ENCODE measurements at regions not wholly inside any gene's neighbourhood (a gene's known extent, or its start where the extent isn't known, plus 50 kb on each side); places are given as distances from the start of the nearest gene placed in this dataset.
"Not testable (repeated sequence)": the region's sequence is repeated elsewhere in the genome, so short reads cannot be mapped to it uniquely, and the experiment has no call there.

DNA sequence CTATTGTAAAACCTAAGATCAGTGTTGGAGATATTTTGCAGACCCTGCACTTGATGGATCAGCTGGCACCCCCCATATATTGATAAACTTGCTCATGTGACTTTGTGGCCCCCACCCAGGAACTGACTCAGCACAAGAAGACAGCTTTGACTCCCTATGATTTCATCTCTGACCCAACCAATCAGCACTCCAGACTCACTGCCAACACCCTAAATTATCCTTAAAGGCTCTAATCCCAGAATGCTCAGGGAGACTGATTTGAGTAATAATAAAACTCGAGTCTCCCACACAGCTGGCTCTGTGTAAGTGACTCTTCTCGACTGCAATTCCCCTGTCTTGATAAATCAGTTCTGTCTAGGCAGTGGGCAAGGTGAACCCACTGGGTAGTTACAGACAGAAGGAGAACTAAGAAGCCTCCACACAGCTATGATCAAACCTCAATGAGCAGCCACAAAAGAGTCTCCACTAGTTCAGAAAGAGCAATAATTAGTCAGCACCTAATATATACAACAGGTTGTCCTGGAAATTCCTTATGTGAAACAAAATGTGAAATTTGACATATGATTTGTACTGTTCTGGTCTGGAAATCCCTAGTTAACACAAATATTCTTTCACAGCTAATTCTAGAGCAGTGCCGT lies 52.2 kb downstream of the ACTL7B start:
- no peak for DNase-seq (ENCODE audit: low read depth in 4 of 4, low spot score in 3 of 4)

DNA sequence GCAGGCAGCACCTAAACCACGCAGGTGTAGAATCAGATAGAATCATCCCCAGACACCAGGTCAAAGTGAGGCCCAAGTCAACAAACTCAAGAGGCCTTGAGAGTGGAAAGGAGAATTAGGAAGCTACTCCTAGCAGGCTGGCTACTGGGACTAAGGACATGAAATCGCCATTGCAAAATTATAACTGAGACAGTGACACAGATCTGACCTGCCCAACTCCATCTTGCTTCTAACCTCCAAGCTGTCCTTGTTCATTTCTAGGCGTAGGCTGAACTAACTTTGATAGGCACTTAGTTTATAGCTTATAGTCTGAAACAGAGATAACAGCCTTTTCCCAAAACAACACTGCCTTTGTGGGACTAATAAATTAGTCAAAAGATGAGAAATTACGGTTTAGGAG lies 52.8 kb downstream of the ACTL7B start:
- no peak for DNase-seq (ENCODE audit: low read depth in 4 of 4, low spot score in 3 of 4)

DNA sequence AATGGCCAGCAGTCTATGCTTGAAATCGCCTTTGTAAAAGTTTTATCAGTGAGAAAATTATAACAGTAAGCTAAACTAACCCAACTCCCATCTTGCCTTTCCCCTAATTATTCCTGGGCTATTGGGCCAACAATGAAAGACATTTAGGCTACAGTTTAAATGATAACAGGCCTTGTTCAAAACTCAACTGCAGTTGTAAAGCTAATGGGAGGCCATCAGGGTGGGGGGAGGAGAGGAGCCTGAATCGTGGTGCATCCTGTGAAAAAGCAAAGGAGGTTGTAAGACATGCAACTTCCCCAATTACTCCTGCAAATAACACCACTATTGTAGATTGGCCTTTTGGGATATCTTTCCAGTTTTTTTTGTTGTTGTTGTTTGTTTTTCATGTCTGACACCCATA lies 53.8 kb downstream of the ACTL7B start:
- no peak for DNase-seq (ENCODE audit: low read depth in 4 of 4, low spot score in 3 of 4)

DNA sequence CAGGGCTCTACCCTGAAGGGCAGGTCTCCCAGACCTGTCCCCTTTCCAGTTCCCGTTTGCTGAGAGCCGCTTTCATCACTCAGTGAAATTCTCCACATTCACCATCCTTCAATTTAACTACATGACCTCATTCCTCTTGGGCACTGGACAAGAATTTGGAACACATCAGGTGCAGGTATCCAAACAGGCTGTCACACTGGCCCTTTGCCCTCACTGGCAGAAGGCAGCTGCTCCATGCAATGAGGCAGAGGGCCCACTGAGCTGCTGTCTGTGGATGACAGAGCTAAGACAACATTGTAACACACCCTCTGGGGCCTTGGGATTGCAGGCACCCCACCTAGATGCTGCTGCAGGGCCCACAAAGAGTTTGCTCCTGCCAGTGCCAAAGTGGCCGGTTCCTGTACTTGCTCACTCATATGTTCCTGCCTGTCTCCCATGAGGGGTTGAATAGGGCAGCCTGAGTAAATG lies 55.1 kb downstream of the ACTL7B start:
- no peak for DNase-seq (ENCODE audit: low read depth in 4 of 4, low spot score in 3 of 4)

DNA sequence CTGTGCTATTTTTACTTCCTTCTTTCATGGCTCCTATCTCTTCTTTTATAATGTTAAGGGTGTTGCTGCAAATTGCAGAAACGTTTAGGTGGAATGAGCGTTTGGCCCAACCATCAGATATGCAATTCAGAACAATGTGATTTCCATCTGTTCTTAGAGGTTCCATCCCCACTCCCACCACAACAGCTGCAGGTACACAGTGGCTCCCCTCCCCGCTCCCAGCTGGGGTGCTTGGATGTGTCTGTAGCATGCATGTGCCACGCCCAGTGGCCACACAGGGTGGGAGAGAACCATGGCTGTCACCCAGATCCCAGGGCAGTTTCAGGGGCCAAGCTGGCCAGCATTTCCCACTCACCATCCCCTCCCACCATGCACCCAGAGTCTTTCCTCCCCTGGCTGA lies 62.2 kb downstream of the ACTL7B start:
- DNase-seq (ENCODE audit: low read depth in 4 of 4, low spot score in 3 of 4) = no peak

DNA sequence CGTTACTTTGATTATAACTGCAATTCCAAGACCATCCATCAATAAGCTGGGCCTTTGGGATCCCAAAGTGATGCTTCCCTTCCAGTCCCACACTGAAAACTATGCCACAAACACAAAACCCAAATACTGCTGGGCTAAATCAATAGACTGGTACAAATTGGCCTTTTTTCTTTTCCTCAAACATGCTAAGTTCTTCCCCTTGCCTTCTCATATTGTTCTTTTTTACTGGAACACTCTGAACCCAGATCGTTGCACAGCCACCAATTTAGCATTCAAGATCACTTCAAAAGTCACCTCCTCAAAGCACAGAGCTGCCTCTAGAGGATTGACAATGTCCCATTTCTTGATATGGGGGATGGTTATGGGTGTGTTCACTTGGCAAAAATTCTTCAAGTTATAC lies 66.0 kb downstream of the ACTL7B start:
- DNase-seq (ENCODE audit: low read depth in 4 of 4, low spot score in 3 of 4) = no peak

DNA sequence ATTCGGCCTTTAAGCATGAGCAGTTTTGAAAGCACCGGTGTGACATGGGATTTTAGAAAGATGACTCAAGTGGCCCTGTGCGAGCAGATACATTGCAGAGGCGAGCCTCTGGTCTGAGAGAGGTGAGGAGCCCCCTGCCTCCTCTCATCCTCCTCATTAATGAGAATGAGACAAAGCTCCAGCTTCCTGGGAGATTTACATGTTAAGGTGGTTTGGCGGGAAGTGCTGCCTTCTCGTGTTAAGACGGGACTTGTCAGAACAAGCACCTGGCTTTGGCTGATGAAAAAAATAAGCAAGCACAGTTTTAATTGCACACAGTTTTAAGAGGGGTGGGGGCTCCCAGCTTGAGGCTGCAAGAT lies 68.1 kb downstream of the ACTL7B start:
- no peak for DNase-seq (ENCODE audit: low read depth in 4 of 4, low spot score in 3 of 4)

DNA sequence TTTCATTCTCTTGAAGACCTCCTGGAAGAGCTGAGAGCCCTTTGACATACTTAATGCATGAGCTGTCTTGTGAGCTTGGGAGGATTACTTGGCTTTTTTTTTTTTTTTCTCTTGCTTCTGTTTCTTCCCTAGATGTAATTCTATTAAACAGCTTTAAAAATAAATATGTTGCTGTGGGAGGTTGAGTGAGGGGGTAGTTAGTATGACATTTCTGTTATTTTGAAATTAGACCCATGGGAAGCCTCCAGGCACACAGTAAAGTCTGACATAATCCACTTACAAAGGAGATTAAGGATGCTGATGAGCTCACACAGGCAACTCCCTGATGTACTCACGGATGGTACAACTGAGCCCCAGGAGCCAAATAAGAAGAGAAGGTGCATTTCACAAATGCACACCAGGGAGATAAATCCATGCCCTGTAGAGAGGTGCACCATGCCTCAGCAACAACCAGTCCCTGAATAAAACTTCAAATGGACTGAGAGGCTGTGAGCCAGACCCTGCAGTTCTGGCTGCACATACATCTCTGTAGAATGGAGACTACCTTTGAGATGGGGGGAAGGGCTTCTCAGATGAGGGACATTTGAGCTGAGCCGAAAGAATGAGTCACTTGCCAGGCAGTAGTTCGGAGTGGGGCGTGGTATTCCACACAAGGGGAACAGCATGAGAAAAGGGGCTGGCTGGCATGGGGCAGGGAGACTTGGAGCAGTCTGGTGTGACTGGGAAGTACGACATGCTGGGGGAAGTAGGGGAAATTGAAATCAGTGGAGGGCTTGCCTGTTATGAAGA lies 68.7 kb downstream of the ACTL7B start:
- DNase-seq (ENCODE audit: low read depth in 4 of 4, low spot score in 3 of 4) = no peak

DNA sequence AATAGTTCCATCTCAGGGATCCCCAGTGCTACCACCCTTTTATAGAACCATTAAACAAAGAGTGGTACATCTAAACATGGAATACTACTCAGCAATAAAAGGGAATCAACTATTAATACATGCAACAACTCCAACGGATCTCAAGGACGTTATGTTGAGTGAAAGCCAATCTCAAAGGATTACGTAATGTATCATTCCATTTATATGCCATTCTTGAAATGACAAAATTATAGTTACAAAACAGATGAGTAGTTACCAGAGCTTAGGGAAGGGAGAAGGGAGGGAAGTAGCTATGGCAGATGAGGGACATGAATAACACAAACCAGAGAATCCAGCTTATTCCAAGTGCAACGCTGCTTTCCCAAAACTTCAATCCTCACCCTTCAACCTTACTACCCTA lies 69.5 kb downstream of the ACTL7B start:
- DNase-seq (ENCODE audit: low read depth in 4 of 4, low spot score in 3 of 4) = no peak

DNA sequence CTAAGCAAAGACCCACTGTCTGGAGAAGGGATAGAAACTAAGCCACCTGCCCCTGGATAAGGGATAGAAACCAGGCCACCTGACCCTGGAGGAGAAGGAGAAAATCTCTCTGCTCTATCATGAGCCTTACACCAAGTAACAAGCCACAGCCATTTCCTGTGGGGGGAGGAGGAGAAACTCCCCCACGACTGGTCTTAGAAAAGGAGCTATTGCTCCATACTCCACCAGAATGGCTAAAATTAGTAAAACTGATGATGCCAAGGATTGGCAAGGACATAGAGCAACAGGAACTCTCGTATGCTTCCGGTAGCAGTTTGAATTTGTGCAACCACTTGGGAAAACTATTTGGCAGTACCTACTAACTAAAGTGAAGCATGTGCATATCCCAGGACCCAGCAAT lies 70.8 kb downstream of the ACTL7B start:
- no peak for DNase-seq (ENCODE audit: low read depth in 4 of 4, low spot score in 3 of 4)

DNA sequence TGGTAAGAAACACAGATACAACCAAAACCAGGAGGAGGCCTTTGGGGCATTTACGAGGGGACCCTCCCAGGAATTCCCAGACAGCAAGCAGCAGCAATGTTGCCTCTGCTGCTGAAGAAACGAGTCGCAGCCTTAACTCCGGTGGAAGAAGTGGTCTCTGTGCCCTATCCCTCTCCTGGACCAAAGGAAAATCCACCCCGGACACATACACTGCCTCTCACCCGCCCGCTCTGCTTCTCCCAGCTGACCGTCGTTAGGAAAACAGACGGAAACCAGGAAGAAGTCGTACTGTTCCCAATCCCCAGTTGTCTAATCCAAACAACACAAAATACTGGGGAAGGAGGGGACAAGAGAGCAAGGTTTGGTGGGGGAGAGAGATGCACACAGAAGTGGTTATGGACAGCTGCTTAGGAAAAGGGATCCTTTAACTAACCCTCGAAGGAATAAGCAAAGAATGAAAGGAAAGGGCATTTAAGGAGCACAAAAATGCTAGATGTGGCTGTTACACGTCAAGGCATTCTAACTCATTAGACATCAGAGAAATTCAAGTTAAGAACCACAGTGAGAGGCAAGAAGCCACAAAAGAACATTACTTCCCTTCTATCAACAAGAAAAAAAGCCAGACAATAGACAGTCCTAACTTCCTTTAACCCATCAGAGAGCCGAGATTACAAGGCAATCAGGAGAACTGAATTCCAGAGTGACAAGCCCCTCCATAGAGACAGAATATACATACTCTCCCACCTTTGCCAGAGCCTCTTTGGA lies 71.9 kb downstream of the ACTL7B start:
- no peak for DNase-seq (ENCODE audit: low read depth in 4 of 4, low spot score in 3 of 4)

DNA sequence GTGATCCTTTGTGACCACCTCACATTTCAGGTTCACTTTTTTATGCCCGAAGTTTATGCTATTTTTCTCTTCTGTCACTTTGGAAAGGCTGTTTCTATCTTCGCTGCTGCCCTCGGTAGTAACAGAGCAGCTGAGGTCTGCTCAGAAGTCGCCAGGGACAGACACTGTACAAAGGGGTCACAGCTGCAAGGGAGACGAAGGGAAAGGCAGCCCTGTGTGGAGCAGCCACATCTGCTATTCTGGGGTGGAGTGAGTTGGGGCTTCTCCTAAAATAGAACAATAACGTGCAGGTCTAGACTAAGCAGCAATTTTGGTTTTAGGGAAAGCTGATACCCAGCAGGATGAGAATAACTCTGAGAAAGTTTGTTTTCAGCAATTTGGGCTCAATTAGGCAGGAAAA lies 72.5 kb downstream of the ACTL7B start:
- no peak for DNase-seq (ENCODE audit: low read depth in 4 of 4, low spot score in 3 of 4)

DNA sequence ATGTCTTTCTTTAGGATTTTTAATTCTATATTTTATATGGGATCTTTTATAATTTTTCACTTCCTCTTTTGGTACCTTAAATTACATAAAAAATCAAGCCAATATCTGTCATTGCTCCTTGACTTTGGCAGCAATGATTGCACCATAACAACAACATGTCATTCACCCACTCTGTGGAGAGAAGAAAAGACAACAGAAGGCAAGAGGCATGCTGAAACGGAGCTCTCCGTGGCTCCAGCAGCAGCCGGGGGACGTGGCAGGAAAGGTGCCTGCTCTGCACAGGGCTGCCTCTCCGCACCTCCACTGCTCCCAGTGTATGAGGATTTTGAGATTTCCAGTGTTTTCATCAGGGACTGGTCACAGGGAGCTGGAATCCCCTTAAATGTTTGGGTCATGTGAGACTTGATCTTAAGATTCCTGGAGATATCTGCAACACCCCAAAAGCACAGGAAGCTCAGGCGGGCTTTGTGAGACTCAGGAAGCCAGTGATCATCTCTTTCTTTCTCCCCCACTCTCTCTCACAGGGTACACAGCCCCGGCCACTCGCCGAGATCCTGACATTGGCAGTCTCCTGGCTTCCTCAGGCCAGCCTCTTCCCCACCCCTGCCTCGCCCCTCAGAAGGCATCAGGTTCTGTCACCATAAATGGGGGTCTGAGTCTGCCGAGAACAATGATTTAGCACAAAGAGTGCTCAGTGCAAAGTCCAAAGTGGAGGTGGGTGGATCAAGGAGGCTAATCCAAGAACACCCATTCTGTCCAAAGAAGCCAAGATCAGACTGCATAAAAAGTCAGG lies 74.6 kb downstream of the ACTL7B start:
- no peak for DNase-seq (ENCODE audit: low read depth in 4 of 4, low spot score in 3 of 4)

DNA sequence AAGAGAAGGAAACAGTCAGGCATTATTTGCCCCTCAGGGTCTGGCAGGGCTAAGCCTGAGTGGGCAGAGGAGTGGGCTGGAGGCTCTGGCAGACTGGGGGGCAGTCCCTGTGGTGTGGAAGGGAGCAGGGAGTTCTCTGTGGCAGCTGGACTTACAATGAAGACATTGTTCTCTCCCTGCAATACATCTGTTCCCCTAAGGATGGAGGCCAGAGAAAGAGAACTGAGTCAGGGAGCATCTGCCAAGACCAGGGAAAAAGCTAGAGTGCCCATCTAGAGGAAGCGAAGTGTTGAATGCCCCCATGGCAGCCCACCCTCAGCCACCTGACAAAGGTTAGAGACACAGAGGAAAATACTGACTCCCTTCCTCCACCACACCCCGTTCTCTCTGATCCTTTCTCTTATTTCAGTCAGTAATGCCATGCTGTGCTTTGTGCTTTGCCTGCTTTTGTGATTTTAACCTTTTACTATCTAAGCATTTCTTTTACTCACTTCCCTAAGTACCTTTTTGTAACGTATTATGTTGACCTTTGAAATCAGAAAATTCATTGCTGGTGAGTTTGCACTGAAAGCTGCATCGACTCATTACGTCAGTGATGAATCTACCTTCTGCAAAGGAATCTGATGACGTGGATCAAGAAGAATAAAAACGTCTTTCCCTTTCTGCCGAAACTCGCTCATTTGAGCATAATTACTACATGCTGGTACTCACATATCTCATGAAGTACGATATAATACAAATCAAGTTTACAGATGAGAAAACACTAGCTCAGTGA lies 76.0 kb downstream of the ACTL7B start:
- DNase-seq (ENCODE audit: low read depth in 4 of 4, low spot score in 3 of 4) = no peak

DNA sequence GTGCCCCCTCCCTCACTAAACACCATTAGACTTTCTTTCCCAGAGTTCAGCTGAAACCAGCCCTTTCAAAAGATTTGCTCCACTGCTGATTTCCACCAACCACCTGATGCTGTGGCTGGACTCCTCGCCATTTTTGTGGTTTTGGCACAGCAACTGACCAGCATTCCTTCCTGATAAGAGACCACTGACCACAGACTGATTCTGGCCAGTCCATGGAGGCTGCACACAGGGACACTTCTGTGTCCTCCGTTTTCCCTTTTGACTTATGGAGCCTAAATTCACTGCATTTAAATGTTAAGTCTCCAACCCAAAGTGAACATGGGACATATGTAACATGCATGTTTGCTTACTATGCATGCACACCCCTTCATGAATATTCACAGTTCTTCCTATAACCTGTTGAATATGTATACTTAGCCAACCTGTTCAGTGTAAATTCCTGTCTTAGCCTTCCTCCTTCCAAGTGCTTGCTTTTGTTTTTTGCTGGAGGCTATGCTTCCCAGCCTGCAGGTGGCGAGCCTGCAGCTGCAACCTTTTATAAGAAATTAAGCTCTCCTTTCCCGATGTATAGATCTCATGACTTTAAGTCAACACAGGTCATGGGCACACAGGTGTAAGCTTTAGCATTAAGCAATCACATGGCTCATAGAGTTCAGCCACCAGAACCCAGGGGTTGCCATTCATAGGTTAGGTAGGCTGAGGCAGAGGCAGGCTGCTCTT lies 78.7 kb downstream of the ACTL7B start:
- no peak for DNase-seq (ENCODE audit: low read depth in 4 of 4, low spot score in 3 of 4)

DNA sequence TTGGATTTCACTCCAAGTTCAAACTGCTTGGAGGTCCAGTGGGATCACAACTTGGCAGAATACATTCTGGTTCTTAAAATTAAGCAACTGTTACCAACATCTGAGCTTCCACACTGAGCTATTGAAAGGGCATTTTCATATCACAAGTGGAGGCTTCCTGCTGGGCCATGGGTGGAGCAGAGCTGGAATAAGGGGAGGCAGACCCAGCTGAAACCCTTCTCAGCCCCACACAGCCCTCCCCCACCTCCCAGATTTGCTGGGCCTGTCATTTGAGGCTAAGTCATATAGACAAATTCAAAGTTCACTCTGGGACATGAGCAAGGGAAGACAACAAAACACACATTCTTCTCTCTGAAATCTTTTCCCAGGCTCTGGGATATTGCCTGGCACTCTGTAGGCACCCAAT lies 79.9 kb downstream of the ACTL7B start:
- no peak for DNase-seq (ENCODE audit: low read depth in 4 of 4, low spot score in 3 of 4)

DNA sequence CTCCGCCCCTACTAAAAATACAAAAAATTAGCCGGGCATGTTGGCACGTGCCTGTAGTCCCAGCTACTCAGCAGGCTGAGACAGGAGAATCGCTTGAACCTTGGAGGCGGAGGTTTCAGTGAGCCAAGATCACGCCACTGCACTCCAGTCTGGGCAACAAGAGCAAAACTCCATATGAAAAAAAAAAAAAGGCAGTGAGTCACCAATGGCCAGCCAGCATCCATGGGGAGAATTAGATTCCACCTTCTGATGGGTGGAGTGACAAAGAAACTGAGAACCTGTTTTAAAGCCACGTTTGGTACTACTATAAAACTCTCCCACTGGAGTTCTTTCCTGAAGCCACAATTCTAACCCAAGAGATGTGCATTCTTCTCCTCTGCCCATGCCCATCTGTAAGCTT lies 81.7 kb downstream of the ACTL7B start:
- DNase-seq (ENCODE audit: low read depth in 4 of 4, low spot score in 3 of 4) = not testable (repeated sequence)

DNA sequence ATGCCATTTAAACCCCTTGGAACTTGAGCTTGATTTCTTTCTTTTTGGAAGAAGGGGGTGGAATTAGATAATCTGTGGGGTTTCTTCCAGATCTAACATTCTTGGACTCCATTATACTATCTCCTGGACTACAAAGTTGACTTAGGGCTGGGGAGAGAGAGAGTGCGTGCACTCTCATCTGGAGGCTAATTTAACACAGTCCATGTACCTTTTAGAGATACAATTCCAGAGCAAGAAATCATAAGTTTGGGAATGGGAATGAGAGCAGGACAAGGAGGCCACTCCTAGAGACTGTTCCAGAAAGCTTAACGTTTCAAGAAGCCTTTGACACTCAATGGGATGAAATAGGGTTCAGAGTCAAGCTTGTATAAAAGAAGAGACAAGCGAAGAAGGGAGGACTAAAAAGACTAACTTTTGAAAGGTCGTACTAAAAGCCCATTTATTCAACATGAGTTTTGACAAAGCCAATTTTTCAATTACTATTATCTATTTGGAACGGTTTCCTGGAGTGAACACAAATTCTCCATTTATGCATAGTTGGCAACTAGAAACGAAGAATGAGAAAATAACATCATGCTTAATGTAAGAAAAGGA lies 83.4 kb downstream of the ACTL7B start:
- DNase-seq (ENCODE audit: low read depth in 4 of 4, low spot score in 3 of 4) = no peak

DNA sequence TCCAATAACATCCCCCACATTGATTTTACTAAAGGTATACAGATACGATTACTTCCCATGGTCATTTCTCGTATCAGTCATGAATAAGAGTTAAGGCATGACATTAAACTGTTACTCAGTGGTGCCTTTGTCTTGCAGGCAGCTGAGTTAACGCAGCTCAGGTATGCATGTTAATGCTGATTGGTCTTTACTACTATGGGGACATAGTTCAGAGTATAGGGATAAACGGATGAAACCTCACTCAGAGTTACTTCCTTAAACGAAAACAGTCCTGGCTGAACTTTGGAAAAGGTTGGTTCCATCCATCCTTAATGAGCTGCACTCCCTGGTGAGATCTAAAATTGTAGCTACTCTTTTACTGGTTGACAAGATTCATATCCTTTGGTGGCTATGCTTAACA lies 87.0 kb downstream of the ACTL7B start:
- no peak for DNase-seq (ENCODE audit: low read depth in 4 of 4, low spot score in 3 of 4)

All from left renal pelvis (tissue), 4 donors.